Neural cell (in vitro differentiated cells): ENCODE measurements at regions not wholly inside any gene's neighbourhood (a gene's known extent, or its start where the extent isn't known, plus 50 kb on each side); places are given as distances from the start of the nearest gene placed in this dataset.
"Not testable (repeated sequence)": the region's sequence is repeated elsewhere in the genome, so short reads cannot be mapped to it uniquely, and the experiment has no call there.

Experiments
- CTCF ChIP-seq: fragments of 450-650 bp; IDR thresholded peaks from 2 replicates; pipeline ENCODE4 v1.5.1; 2014; ENCODE audit warnings: antibody characterized with exemption, mild to moderate bottlenecking, moderate library complexity; ENCODE audit not compliant: poor library complexity, severe bottlenecking
- EZH2 ChIP-seq: fragments of 200-600, 300-800 bp; shearing (Covaris generic), sonication (generic); IDR thresholded peaks from 2 replicates; pipeline ENCODE4 v1.6.1; 2014; ENCODE audit warnings: antibody characterized with exemption, low read length, borderline replicate concordance, mild to moderate bottlenecking; ENCODE audit not compliant: insufficient read depth, poor library complexity, severe bottlenecking
- RAD21 ChIP-seq: fragments of 450-650 bp; conservative IDR thresholded peaks from 2 replicates; pipeline ENCODE4 v1.6.1; 2014; ENCODE audit warnings: antibody characterized with exemption, mild to moderate bottlenecking, moderate library complexity
- REST ChIP-seq: IDR thresholded peaks from 2 replicates; pipeline ENCODE4 v1.6.1; 2012; ENCODE audit warnings: borderline replicate concordance
- TAF1 ChIP-seq: IDR thresholded peaks from 2 replicates; pipeline ENCODE4 v1.6.1; 2012; ENCODE audit warnings: low read depth

DNA sequence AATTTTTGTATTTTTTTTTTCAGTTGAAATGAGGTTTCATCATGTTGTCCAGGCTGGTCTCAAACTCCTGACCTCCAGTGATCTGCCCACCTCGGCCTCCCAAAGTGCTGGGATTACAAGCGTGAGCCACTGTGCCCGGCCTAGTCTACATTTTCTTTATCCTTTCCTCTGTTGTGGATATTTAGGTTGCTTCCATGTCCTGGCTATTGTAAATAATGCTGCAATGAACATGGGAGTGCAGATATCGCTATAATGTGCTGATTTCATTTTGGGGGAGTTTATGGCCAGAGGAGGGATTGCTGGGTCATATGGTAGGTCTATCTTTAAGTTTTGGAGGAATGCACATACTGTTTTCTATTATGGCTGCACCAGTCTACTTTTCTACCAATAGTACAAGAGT is 58.9 kb upstream of the SYT9 start:
- not testable (repeated sequence) for TF ChIP-seq CTCF, RAD21, REST, EZH2, TAF1
